Cardiac fibroblast (primary cell): ENCODE measurements at regions not wholly inside any gene's neighbourhood (a gene's known extent, or its start where the extent isn't known, plus 50 kb on each side); places are given as distances from the start of the nearest gene placed in this dataset.
"Not testable (repeated sequence)": the region's sequence is repeated elsewhere in the genome, so short reads cannot be mapped to it uniquely, and the experiment has no call there.

Experiments
- DNase-seq, 2 donors: peaks; one replicate each; pipeline versions ENCODE4 v3.0.0 to v3.0.0-alpha.2; 2010; ENCODE audit warnings: low read depth in 2 of 2
- H3K4me3 ChIP-seq, 2 donors: replicated peaks in 1 of 2; 1 replicate in 1 of 2; 2 replicates in 1 of 2; pipeline ENCODE4 v1.5.1; 2011; ENCODE audit warnings: low read depth in 2 of 2, low read length in 2 of 2, mild to moderate bottlenecking in 2 of 2, moderate library complexity in 1 of 2
- TF ChIP-seq, protein P1 (sequence below): IDR thresholded peaks from one replicate; pipeline ENCODE4 v1.5.1; 2011; ENCODE audit warnings: low read depth, mild to moderate bottlenecking, low read length, inconsistent platforms

DNA sequence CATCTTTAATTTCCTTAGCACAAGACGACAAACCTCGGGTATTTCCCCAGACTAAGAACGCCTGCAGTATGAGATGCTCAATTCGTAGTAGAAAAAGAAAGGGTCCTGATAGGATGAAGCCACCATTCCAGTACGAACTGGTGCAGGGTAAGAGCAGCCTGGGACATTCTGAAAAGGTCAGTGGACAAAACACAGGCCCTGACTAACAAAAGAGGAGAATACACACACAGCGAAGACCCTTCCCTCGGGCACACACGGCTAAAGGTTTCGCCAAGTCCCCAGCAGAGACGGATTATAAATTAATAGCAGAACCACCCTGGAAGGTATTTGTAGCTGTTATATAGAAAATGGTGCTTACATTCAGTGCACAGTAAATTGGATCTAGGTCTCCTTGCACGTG lies 137.6 kb downstream of the SKIDA1 start:
- DNase-seq = no peak
- TF ChIP-seq, protein P1, sequence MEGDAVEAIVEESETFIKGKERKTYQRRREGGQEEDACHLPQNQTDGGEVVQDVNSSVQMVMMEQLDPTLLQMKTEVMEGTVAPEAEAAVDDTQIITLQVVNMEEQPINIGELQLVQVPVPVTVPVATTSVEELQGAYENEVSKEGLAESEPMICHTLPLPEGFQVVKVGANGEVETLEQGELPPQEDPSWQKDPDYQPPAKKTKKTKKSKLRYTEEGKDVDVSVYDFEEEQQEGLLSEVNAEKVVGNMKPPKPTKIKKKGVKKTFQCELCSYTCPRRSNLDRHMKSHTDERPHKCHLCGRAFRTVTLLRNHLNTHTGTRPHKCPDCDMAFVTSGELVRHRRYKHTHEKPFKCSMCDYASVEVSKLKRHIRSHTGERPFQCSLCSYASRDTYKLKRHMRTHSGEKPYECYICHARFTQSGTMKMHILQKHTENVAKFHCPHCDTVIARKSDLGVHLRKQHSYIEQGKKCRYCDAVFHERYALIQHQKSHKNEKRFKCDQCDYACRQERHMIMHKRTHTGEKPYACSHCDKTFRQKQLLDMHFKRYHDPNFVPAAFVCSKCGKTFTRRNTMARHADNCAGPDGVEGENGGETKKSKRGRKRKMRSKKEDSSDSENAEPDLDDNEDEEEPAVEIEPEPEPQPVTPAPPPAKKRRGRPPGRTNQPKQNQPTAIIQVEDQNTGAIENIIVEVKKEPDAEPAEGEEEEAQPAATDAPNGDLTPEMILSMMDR = no peak
- no peak overlapping the region for H3K4me3 ChIP-seq

DNA sequence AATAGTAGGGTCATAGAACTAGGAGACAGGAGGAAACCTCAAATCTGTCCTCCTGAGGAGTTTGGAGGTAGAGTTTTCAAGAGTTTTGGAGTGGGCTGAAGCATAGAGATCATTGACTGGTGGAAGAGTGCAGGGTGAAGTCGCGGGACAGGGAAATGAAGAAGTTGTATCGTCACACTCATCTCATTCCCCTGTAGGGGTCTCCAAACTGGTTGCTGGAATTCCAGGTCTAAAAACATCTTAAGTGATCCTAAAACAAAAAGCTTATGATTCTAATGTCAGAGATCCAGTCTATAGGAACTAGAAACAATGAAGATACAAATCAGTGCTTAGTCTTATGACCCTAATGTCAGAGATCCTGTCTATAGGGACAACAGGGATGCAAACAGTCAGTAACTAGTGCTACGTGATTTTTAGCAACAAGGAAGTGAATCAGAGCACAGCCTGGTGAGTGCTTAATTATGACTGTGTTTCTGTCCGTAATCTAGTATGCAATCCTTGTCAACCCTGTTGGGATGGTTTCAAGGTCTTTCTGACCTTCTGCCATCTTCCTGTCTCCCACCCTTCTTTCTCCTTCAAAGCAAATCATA lies 139.4 kb downstream of the SKIDA1 start:
- TF ChIP-seq, protein P1 = no peak
- DNase-seq = peak in 1 of 2 donors; percentile 29
- no peak overlapping the region for H3K4me3 ChIP-seq

DNA sequence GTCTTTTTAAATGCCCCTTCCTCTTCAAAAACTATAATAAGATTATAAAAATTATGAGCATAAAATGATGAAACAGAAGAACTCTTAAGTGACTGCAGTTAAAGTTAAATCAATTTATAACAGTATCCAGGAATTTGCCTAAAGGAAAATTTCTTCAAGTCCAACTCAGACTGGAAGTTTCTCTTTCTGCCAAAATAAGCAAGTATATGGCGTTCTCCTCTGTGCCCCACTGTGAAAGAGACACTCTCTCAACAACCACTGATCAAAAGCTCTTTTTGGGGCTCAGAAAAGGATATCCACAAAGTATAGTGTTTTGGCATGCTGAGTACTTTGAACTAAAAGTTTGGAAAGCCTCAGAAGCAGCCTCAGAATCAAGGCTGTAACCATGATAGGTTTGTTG lies 139.9 kb downstream of the SKIDA1 start:
- TF ChIP-seq, protein P1 = no peak
- no peak overlapping the region for H3K4me3 ChIP-seq
- no peak for DNase-seq

DNA sequence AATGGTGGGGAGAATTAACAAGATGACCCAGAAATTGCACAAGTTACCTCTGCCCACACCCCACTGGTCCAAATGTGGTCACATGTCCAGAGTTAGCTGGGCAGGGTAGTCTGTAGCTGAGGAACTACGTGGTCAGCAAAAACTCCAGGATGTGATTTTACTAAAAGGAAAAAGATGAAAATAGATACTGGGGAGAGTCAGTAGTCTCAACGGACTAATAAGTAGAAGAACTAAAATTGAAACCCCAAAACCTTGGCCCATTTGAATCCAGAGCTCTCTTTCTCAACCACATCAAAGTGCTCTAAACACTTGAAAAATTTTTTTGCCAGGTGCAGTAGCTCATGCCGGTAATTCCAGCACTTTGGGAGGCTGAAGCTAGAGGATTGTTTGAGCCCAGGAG lies 146.3 kb downstream of the SKIDA1 start:
- H3K4me3 ChIP-seq = no peak overlapping the region
- no peak for DNase-seq
- TF ChIP-seq, protein P1 = no peak

DNA sequence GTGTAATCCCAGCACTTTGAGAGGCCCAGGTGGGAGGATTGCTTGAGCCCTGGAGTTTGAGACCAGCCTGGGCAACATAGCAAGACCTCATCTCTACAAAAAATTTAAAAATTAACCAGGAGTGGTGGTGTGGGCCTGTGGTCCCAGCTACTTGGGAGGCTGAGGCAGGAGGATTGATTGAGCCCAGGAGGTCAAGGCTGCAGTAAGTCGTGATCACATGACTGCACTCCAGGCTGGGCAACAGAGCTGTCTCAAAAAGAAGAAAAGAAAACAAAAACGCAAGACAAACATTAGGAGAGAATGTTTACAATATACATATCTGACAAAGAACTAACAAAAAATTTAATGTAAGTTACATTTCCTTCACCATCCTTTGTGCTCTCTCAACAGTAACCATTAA lies 150.2 kb downstream of the SKIDA1 start:
- not testable (repeated sequence) for DNase-seq, H3K4me3 ChIP-seq

DNA sequence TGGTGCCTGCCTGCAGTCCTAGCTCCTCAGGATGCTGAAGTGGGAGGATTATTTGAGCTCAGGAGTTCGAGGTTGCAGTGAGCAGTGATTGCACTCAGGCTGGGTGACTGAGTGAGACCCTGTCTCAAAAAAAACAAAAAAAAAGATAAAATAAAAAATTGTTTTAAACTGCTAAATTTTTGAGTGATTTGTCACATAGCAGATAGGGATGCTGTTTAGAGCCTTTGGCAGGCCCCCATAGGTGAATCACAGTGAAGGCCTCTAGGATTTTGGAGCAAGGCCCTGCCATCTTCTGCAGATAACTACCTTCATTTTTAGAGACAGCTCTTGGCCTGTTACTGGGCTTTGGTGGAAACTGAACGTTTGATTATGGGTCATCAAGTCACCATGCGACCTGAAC lies 151.6 kb downstream of the SKIDA1 start:
- not testable (repeated sequence) for DNase-seq, H3K4me3 ChIP-seq

DNA sequence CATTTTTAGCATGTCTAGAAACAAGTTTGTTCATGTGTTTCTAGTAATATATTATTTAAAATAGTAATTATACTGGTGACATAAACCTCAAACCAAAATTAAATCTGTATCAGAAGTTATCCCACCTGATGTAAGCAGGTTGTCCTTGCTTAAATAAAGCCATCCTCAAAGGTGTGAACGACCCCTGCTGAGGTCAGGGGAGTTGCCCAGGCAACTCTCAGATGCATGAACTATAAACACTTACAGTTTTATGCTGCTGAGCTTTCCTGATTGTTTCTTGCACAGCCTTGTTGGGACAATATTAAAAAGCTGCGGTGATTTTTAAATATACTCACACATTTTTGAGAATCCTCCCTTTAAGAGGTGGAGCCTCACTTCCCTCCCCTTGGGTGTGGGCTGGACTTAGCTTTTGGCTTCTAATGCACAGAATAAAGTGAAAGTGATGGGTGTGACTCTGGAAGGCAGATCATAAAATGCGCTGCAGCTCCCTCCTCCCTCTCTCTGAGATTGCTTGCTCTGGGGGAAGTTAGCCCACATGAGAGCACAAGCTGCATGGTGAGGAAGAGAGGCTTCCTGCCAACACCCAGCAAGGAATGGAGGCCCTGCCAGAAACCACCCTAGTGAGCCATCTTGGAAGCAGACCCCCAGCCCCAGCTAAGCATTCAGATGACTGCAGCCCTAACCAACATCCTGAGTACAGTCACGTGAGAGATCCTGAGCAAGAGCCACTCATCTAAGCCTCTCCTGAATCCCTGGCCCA lies 152.7 kb downstream of the SKIDA1 start:
- DNase-seq = peak; percentile 92 to 95
- H3K4me3 ChIP-seq = peak overlapping the region in 1 of 2 donors; percentile 18
- TF ChIP-seq, protein P1 = no peak

DNA sequence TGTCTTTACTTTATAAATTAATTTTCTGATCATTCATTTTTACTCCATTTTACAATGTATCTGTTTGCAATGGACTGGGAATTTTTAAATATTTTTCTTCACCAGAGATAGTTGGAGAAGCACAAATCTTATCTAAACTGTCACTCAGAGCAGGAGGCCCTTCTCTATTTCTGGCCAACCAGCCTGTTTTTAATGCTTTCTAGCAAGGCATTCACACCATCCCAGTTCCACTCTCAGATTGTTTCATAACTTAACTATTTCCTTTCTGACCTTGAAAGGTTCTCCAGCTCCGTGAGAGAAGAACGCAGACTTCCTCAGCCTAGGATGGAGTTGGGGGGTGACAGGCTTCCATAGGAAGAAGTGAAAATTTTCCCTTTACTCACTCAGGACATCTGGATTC lies 155.8 kb downstream of the SKIDA1 start:
- H3K4me3 ChIP-seq = no peak overlapping the region
- TF ChIP-seq, protein P1 = no peak
- DNase-seq = peak in 1 of 2 donors; percentile 73
